HCT116 (cell line): ENCODE measurements at regions not wholly inside any gene's neighbourhood (a gene's known extent, or its start where the extent isn't known, plus 50 kb on each side); places are given as distances from the start of the nearest gene placed in this dataset.

ENCODE experiments used
- ATAC-seq: fragments of 200-7000 bp; cut with Tn5 transposase; 2 replicates; pipeline ENCODE4 v1.9.1; 2020; ENCODE audit warnings: mild to moderate bottlenecking, moderate library complexity
- BruUV-seq: library from RNA; stranded (reverse); fragments of 400-500 nt; replicated peaks from 2 replicates; lab custom pipeline; 2021; lab: Mats Ljungman, UMichigan
- CTCF ChIA-PET: fragments of 300-600 bp; sonication (Branson Sonifier 250); formaldehyde crosslinking; loops from one replicate; lab custom pipeline; 2021; ENCODE audit warnings: antibody characterized with exemption; lab: Charles Lee
- POLR2A ChIA-PET: fragments of 300-600, 350-600 bp; sonication (Branson Sonifier 250); formaldehyde crosslinking; loops from one replicate; lab custom pipeline; 2021; ENCODE audit warnings: antibody characterized with exemption; lab: Charles Lee
- RAD21 ChIA-PET, 2 experiments: fragments of 300-600 bp; sonication (Branson Sonifier 250); formaldehyde crosslinking; loops; one replicate each; lab custom pipeline; 2023; ENCODE audit warnings: low total read pairs in 2 of 2; ENCODE audit not compliant: uncharacterized antibody in 2 of 2, unreplicated experiment in 2 of 2, low non-redundant PET in 1 of 2; lab: Charles Lee
- DNase-seq: peaks from one replicate; pipeline ENCODE4 v3.0.0-alpha.2; 2010; ENCODE audit warnings: low read depth, low spot score
- H2AFZ ChIP-seq: fragments of 200-600 bp; shearing (Covaris generic), sonication (generic); 2 replicates; pipeline ENCODE4 v1.6.1; 2017; ENCODE audit warnings: low read depth, mixed run types, mixed read lengths, antibody characterized with exemption, low read length; ENCODE audit not compliant: poor library complexity, severe bottlenecking
- H3K27ac ChIP-seq: 2 replicates; pipeline ENCODE4 v1.5.1; 2012; ENCODE audit warnings: low read depth, low read length
- H3K27me3 ChIP-seq: fragments of 200-600 bp; sonication (generic); 2 replicates; pipeline ENCODE4 v1.6.1; 2016; ENCODE audit warnings: mixed run types, low read length, mixed read lengths; ENCODE audit not compliant: insufficient read depth
- H3K36me3 ChIP-seq, 2 experiments: fragments of 200-500 bp in 1 of 2; fragments of 200-600 bp in 1 of 2; sonication (Bioruptor generic) in 1 of 2; sonication (generic) in 1 of 2; 2 replicates each; pipeline versions ENCODE4 v1.5.1 to v1.6.1; 2014 to 2016; ENCODE audit warnings: low read length in 2 of 2, inconsistent platforms in 1 of 2, mixed read lengths in 1 of 2, mixed run types in 1 of 2; ENCODE audit not compliant: insufficient read depth in 2 of 2, control insufficient read depth in 1 of 2
- H3K4me1 ChIP-seq, 2 experiments: fragments of 200-600 bp in 1 of 2; sonication (generic) in 1 of 2; 2 replicates each; pipeline versions ENCODE4 v1.5.1 to v1.6.1; 2012 to 2017; ENCODE audit warnings: low read length in 2 of 2, inconsistent platforms in 1 of 2, mild to moderate bottlenecking in 1 of 2, mixed read lengths in 1 of 2, mixed run types in 1 of 2, moderate library complexity in 1 of 2; ENCODE audit not compliant: insufficient read depth in 2 of 2, control insufficient read depth in 1 of 2
- H3K4me2 ChIP-seq: fragments of 200-600 bp; sonication (generic); 2 replicates; pipeline ENCODE4 v1.6.1; 2017; ENCODE audit warnings: mixed run types, low read length, mixed read lengths
- H3K4me3 ChIP-seq, 2 experiments: fragments of 200-600 bp in 1 of 2; sonication (generic) in 1 of 2; replicated peaks in 1 of 2; 2 replicates each; pipeline ENCODE4 v1.5.1; 2011 to 2016; ENCODE audit warnings: low read length in 2 of 2, control low read depth in 1 of 2, low read depth in 1 of 2, mild to moderate bottlenecking in 1 of 2, mixed read lengths in 1 of 2, mixed run types in 1 of 2
- H3K79me2 ChIP-seq: fragments of 200-600 bp; sonication (generic); 2 replicates; pipeline ENCODE4 v1.6.1; 2017; ENCODE audit warnings: mild to moderate bottlenecking, mixed run types, low read length, moderate library complexity, mixed read lengths; ENCODE audit not compliant: insufficient read depth
- H3K9ac ChIP-seq: fragments of 200-600 bp; sonication (generic); 2 replicates; pipeline ENCODE4 v1.6.1; 2016; ENCODE audit warnings: low read length, mixed read lengths
- H3K9me2 ChIP-seq: fragments of 200-600 bp; sonication (generic), shearing (Covaris generic); 2 replicates; pipeline ENCODE4 v1.6.1; 2017; ENCODE audit warnings: mixed run types, mild to moderate bottlenecking, moderate library complexity; ENCODE audit not compliant: insufficient read depth
- H3K9me3 ChIP-seq, 2 experiments: fragments of 200-500 bp in 1 of 2; fragments of 200-600 bp in 1 of 2; sonication (Bioruptor generic) in 1 of 2; sonication (generic) in 1 of 2; 2 replicates each; pipeline ENCODE4 v1.6.1; 2014 to 2017; ENCODE audit warnings: low read length in 2 of 2, mixed read lengths in 2 of 2, inconsistent platforms in 1 of 2, low read depth in 1 of 2, mild to moderate bottlenecking in 1 of 2, mixed run types in 1 of 2, moderate library complexity in 1 of 2; ENCODE audit not compliant: control insufficient read depth in 1 of 2, insufficient read depth in 1 of 2
- H4K20me1 ChIP-seq: fragments of 200-600 bp; sonication (generic), shearing (Covaris generic); 2 replicates; pipeline ENCODE4 v1.6.1; 2017; ENCODE audit warnings: mixed run types, mild to moderate bottlenecking, moderate library complexity; ENCODE audit not compliant: insufficient read depth
- CBX3 ChIP-seq: IDR thresholded peaks from 2 replicates; pipeline ENCODE4 v1.6.1; 2012; ENCODE audit warnings: low read depth
- CEBPB ChIP-seq: IDR thresholded peaks from 2 replicates; pipeline ENCODE4 v1.6.1; 2012; ENCODE audit warnings: low read depth
- ELF1 ChIP-seq: IDR thresholded peaks from 2 replicates; pipeline ENCODE4 v1.6.1; 2012; ENCODE audit warnings: low read depth, borderline replicate concordance
- EZH2 ChIP-seq: fragments of 200-600 bp; sonication (generic); IDR thresholded peaks from 2 replicates; pipeline ENCODE4 v1.6.1; 2017; ENCODE audit warnings: antibody characterized with exemption, mixed run types
- JUND ChIP-seq: IDR thresholded peaks from 2 replicates; pipeline ENCODE4 v1.6.1; 2012
- MAX ChIP-seq: IDR thresholded peaks from 2 replicates; pipeline ENCODE4 v1.6.1; 2012
- POLR2A ChIP-seq: IDR thresholded peaks from 2 replicates; pipeline ENCODE4 v1.7.0; 2011; ENCODE audit warnings: borderline replicate concordance; ENCODE audit not compliant: insufficient read depth, insufficient read length; ENCODE audit errors: extremely low read depth
- POLR2AphosphoS5 ChIP-seq: IDR thresholded peaks from 2 replicates; pipeline ENCODE4 v1.6.1; 2011; ENCODE audit warnings: mild to moderate bottlenecking, low read depth, low read length, moderate library complexity
- RAD21 ChIP-seq: IDR thresholded peaks from 2 replicates; pipeline ENCODE4 v1.6.1; 2012; ENCODE audit warnings: low read depth, mild to moderate bottlenecking
- SIN3A ChIP-seq: IDR thresholded peaks from 2 replicates; pipeline ENCODE4 v1.6.1; 2012; ENCODE audit warnings: low read depth
- SP1 ChIP-seq: IDR thresholded peaks from 2 replicates; pipeline ENCODE4 v1.6.1; 2012; ENCODE audit warnings: low read depth
- TCF7L2 ChIP-seq: IDR thresholded peaks from 2 replicates; pipeline ENCODE4 v1.7.0; 2011; ENCODE audit warnings: borderline replicate concordance, inconsistent platforms; ENCODE audit not compliant: insufficient read depth, insufficient read length; ENCODE audit errors: extremely low read depth
- ZFX ChIP-seq: fragments of 450-650 bp; IDR thresholded peaks from 2 replicates; pipeline ENCODE4 v1.6.1; 2017
- ZNF274 ChIP-seq: fragments of 200-500 bp; sonication (Bioruptor generic); IDR thresholded peaks from 2 replicates; pipeline ENCODE4 v1.6.1; 2014; ENCODE audit warnings: mild to moderate bottlenecking, low read depth, low read length, inconsistent platforms
- intact Hi-C: fragments of 100-400 bp; cut with micrococcal nuclease; formaldehyde crosslinking; loops from 2 replicates; pipeline ENCODE4 v1.10.0; 2022
- TF ChIP-seq, protein P1 (sequence below): IDR thresholded peaks from 2 replicates; pipeline ENCODE4 v1.6.1; 2012
- TF ChIP-seq, protein P2 (sequence below): IDR thresholded peaks from 2 replicates; pipeline ENCODE4 v1.6.1; 2012; ENCODE audit warnings: low read depth

- TF ChIP-seq ELF1 (no peak), TCF7L2 (no peak), ZFX (no peak), SP1 (no peak), JUND (no peak), POLR2AphosphoS5 (no peak), EZH2 (no peak)
- TF ChIP-seq, protein P1, sequence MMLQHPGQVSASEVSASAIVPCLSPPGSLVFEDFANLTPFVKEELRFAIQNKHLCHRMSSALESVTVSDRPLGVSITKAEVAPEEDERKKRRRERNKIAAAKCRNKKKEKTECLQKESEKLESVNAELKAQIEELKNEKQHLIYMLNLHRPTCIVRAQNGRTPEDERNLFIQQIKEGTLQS, result no peak
- TF ChIP-seq, all 23 proteins: peak for 0
- no peak overlapping the region for H3K9ac ChIP-seq
- no peak overlapping the region for H3K27ac ChIP-seq
- H3K4me2 ChIP-seq, result no peak overlapping the region
- no peak overlapping the region for H2AFZ ChIP-seq
- no peaks in the 10 kb centered on the region for H3K27me3 ChIP-seq
- no peaks in the 10 kb centered on the region for H3K79me2 ChIP-seq
- ChIA-PET POLR2A (no interaction called here), RAD21 (no interaction called here), CTCF (no interaction called here)
- H4K20me1 ChIP-seq, result no peaks in the 10 kb centered on the region
- no peak for ATAC-seq
- no TSS peak for BruUV-seq
- no peak for DNase-seq
- no peaks in the 10 kb centered on the region for H3K9me2 ChIP-seq
- H3K4me1 ChIP-seq, result no peaks in the 10 kb centered on the region
- peaks cover 0 to 21% of the 10 kb centered on the region in 2 experiments; a peak in 2 of 4 replicates for H3K9me3 ChIP-seq
- intact Hi-C loops, result no loop called here
- no peaks in the 10 kb centered on the region for H3K36me3 ChIP-seq
- H3K4me3 ChIP-seq, result no peak overlapping the region
Observed at GRCh38 chr14:25108291-25108690, 58.3 kb upstream of the STXBP6 start.

DNA sequence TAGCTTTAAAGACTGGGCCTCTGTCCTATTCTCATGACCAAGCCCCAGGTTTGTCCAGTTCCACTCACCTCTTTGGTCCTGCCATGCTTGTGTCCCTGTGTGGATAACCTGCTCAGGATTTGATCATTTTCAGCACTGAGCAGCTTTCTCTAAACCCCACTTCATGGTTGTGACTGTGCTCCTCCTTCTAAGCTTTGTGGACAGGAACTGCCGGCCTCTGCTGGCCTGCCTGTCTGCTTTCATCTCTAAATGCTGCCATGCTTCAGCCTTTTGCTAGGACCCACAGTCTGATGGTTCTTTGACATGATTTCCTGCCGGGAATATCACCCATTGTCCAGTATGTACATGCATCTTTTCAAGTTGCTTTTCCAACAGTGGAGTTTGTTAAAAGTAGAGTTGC lies 53.9 kb upstream of the STXBP6 start:
- ATAC-seq, result no peak
- H3K4me1 ChIP-seq, result no peaks in the 10 kb centered on the region
- no peak overlapping the region for H3K9ac ChIP-seq
- BruUV-seq, result no TSS peak
- DNase-seq, result no peak
- H3K4me3 ChIP-seq, result no peak overlapping the region
- TF ChIP-seq EZH2 (no peak), CEBPB (no peak), POLR2AphosphoS5 (no peak), CBX3 (no peak), SIN3A (no peak), TCF7L2 (no peak), ZNF274 (no peak), RAD21 (no peak), MAX (no peak), JUND (no peak), ZFX (no peak), POLR2A (no peak)
- TF ChIP-seq, protein P2, sequence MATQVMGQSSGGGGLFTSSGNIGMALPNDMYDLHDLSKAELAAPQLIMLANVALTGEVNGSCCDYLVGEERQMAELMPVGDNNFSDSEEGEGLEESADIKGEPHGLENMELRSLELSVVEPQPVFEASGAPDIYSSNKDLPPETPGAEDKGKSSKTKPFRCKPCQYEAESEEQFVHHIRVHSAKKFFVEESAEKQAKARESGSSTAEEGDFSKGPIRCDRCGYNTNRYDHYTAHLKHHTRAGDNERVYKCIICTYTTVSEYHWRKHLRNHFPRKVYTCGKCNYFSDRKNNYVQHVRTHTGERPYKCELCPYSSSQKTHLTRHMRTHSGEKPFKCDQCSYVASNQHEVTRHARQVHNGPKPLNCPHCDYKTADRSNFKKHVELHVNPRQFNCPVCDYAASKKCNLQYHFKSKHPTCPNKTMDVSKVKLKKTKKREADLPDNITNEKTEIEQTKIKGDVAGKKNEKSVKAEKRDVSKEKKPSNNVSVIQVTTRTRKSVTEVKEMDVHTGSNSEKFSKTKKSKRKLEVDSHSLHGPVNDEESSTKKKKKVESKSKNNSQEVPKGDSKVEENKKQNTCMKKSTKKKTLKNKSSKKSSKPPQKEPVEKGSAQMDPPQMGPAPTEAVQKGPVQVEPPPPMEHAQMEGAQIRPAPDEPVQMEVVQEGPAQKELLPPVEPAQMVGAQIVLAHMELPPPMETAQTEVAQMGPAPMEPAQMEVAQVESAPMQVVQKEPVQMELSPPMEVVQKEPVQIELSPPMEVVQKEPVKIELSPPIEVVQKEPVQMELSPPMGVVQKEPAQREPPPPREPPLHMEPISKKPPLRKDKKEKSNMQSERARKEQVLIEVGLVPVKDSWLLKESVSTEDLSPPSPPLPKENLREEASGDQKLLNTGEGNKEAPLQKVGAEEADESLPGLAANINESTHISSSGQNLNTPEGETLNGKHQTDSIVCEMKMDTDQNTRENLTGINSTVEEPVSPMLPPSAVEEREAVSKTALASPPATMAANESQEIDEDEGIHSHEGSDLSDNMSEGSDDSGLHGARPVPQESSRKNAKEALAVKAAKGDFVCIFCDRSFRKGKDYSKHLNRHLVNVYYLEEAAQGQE, result no peak
- H4K20me1 ChIP-seq, result no peaks in the 10 kb centered on the region
- H3K79me2 ChIP-seq, result no peaks in the 10 kb centered on the region
- intact Hi-C loops, result no loop called here
- no peaks in the 10 kb centered on the region for H3K36me3 ChIP-seq
- H3K27me3 ChIP-seq, result no peaks in the 10 kb centered on the region
- peaks cover 0 to 10% of the 10 kb centered on the region in 2 experiments; a peak in 2 of 4 replicates for H3K9me3 ChIP-seq
- ChIA-PET CTCF (no interaction called here), RAD21 (no interaction called here), POLR2A (no interaction called here)
- H3K27ac ChIP-seq, result no peak overlapping the region
- no peak overlapping the region for H2AFZ ChIP-seq
- H3K9me2 ChIP-seq, result no peaks in the 10 kb centered on the region
- no peak overlapping the region for H3K4me2 ChIP-seq
